ENCODE measurements at regions not wholly inside any gene's neighbourhood (a gene's known extent, or its start where the extent isn't known, plus 50 kb on each side); places are given as distances from the start of the nearest gene placed in this dataset.

GRCh38 chr9:16092142-16093091 is 539.6 kb downstream of the CCDC171 start:
- DNase-seq (ENCODE audit: low spot score): peak; percentile 71

GRCh38 chr9:16098306-16098705 is 545.5 kb downstream of the CCDC171 start:
- no peak for DNase-seq (ENCODE audit: low spot score)

GRCh38 chr9:16099732-16100536 is 547.1 kb downstream of the CCDC171 start:
- DNase-seq (ENCODE audit: low spot score): no peak

GRCh38 chr9:16100537-16101091 is 547.8 kb downstream of the CCDC171 start:
- peak; percentile 57 for DNase-seq (ENCODE audit: low spot score)

GRCh38 chr9:16102154-16102553 is 549.3 kb downstream of the CCDC171 start:
- no peak for DNase-seq (ENCODE audit: low spot score)

GRCh38 chr9:16103620-16104397 is 551.0 kb downstream of the CCDC171 start:
- no peak for DNase-seq (ENCODE audit: low spot score)

GRCh38 chr9:16105168-16106020 is 552.6 kb downstream of the CCDC171 start:
- DNase-seq (ENCODE audit: low spot score): no peak

- DNase-seq (ENCODE audit: low spot score): no peak
Measured at GRCh38 chr9:16106021-16106571, 553.3 kb downstream of the CCDC171 start.

GRCh38 chr9:16112116-16112515 is 559.3 kb downstream of the CCDC171 start:
- no peak for DNase-seq (ENCODE audit: low spot score)

GRCh38 chr9:16115994-16116393 is 563.2 kb downstream of the CCDC171 start:
- no peak for DNase-seq (ENCODE audit: low spot score)

- no peak for DNase-seq (ENCODE audit: low spot score)
Measured at GRCh38 chr9:16118043-16118442, 565.2 kb downstream of the CCDC171 start.

- no peak for DNase-seq (ENCODE audit: low spot score)
Measured at GRCh38 chr9:16119261-16120230, 566.7 kb downstream of the CCDC171 start.

GRCh38 chr9:16120231-16120641 is 567.4 kb downstream of the CCDC171 start:
- DNase-seq (ENCODE audit: low spot score): no peak

- DNase-seq (ENCODE audit: low spot score): no peak
Measured at GRCh38 chr9:16120727-16121126, 567.9 kb downstream of the CCDC171 start.

GRCh38 chr9:16121168-16121567 is 568.3 kb downstream of the CCDC171 start:
- no peak for DNase-seq (ENCODE audit: low spot score)

GRCh38 chr9:16121601-16122286 is 568.9 kb downstream of the CCDC171 start:
- DNase-seq (ENCODE audit: low spot score): no peak

GRCh38 chr9:16125629-16126028 is 572.8 kb downstream of the CCDC171 start:
- no peak for DNase-seq (ENCODE audit: low spot score)

GRCh38 chr9:16126042-16126441 is 573.2 kb downstream of the CCDC171 start:
- DNase-seq (ENCODE audit: low spot score): no peak

Measured in SK-N-DZ (cell line).